WTC11 (cell line): ENCODE measurements at regions not wholly inside any gene's neighbourhood (a gene's known extent, or its start where the extent isn't known, plus 50 kb on each side); places are given as distances from the start of the nearest gene placed in this dataset.

ENCODE experiments used
- ATF1 ChIP-seq: sonication (generic); formaldehyde crosslinking; IDR thresholded peaks from 2 replicates; pipeline ENCODE4 v1.8.1; 2023; ENCODE audit warnings: mild to moderate bottlenecking, moderate library complexity, missing genetic modification reagents
- TF ChIP-seq, protein P1 (sequence below): fragments of 200-600 bp; IDR thresholded peaks from 2 replicates; pipeline ENCODE4 v1.8.0; 2022; ENCODE audit warnings: antibody characterized with exemption

DNA sequence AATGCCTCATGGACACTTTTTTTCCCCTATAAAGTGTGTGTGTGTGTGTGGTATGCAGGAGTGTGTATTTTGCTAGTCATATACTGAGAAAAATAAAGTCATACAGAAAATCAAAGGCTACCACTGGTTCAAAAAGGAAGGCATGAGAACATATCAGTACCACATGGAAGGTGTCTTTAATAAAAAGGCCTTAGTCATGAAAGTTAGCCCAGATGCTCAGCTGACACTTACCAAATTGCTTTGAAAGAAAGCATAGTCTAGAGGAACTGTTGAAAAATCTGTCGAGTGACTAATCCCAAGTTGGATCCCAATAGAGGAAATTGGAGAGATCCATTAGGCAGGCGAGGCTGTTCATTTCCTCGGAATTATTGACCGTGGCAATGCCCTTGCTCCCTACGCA lies 432.9 kb upstream of the CFAP20DC start:
- TF ChIP-seq, protein P1, sequence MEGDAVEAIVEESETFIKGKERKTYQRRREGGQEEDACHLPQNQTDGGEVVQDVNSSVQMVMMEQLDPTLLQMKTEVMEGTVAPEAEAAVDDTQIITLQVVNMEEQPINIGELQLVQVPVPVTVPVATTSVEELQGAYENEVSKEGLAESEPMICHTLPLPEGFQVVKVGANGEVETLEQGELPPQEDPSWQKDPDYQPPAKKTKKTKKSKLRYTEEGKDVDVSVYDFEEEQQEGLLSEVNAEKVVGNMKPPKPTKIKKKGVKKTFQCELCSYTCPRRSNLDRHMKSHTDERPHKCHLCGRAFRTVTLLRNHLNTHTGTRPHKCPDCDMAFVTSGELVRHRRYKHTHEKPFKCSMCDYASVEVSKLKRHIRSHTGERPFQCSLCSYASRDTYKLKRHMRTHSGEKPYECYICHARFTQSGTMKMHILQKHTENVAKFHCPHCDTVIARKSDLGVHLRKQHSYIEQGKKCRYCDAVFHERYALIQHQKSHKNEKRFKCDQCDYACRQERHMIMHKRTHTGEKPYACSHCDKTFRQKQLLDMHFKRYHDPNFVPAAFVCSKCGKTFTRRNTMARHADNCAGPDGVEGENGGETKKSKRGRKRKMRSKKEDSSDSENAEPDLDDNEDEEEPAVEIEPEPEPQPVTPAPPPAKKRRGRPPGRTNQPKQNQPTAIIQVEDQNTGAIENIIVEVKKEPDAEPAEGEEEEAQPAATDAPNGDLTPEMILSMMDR, result no peak
- no peak for TF ChIP-seq ATF1 (CRISPR knock-in tag)
